Gastrocnemius medialis (tissue), 4 donors: ENCODE measurements at regions not wholly inside any gene's neighbourhood (a gene's known extent, or its start where the extent isn't known, plus 50 kb on each side); places are given as distances from the start of the nearest gene placed in this dataset.

Experiments used
- POLR2A ChIP-seq, 2 donors: fragments of 450-650 bp; IDR thresholded peaks; one replicate each; pipeline ENCODE4 v1.6.1; 2017; ENCODE audit warnings: antibody characterized with exemption in 2 of 2, mild to moderate bottlenecking in 2 of 2, moderate library complexity in 2 of 2
- TF ChIP-seq, protein P1 (sequence below), 5 experiments: fragments of 450-650 bp in 3 of 5; fragments of 200-600 bp in 2 of 5; sonication (generic) in 2 of 5; IDR thresholded peaks in 4 of 5; conservative IDR thresholded peaks in 1 of 5; 1 replicate in 4 of 5; 2 replicates in 1 of 5; pipeline ENCODE4 v1.5.1; 2016 to 2019; ENCODE audit warnings: antibody characterized with exemption in 5 of 5, mild to moderate bottlenecking in 3 of 5, moderate library complexity in 3 of 5

DNA sequence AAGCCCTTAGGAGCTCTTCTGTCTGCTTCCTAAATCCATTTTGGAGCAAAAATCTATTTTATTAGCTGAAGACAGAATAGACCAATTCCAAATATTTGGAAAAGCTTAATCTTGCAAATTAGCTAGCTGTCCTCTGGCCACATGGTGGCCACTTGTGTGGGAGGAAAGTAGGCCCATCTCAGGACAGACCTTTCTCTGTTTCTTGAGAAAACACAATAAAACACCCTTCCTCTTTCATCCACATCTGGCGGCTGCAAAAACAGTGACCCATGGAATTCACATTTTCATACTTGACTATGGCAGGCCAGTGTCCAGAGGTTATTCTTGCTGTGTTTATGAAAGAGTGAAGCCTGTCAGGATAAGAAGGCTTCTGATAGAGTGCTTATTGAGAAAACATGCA lies 275.6 kb downstream of the PLPP3 start:
- TF ChIP-seq, protein P1, sequence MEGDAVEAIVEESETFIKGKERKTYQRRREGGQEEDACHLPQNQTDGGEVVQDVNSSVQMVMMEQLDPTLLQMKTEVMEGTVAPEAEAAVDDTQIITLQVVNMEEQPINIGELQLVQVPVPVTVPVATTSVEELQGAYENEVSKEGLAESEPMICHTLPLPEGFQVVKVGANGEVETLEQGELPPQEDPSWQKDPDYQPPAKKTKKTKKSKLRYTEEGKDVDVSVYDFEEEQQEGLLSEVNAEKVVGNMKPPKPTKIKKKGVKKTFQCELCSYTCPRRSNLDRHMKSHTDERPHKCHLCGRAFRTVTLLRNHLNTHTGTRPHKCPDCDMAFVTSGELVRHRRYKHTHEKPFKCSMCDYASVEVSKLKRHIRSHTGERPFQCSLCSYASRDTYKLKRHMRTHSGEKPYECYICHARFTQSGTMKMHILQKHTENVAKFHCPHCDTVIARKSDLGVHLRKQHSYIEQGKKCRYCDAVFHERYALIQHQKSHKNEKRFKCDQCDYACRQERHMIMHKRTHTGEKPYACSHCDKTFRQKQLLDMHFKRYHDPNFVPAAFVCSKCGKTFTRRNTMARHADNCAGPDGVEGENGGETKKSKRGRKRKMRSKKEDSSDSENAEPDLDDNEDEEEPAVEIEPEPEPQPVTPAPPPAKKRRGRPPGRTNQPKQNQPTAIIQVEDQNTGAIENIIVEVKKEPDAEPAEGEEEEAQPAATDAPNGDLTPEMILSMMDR (IDR thresholded peaks at IDR 0.05 in 4 of 5, conservative IDR thresholded peaks at IDR 0.05 in 1 of 5): no peak
- TF ChIP-seq POLR2A (IDR thresholded peaks at IDR 0.05): no peak
